ENCODE measurements at regions not wholly inside any gene's neighbourhood (a gene's known extent, or its start where the extent isn't known, plus 50 kb on each side); places are given as distances from the start of the nearest gene placed in this dataset.

- POLR2A ChIA-PET (ENCODE audit: unreplicated experiment), result no interaction called here
- TF ChIP-seq EZH2 (IDR thresholded peaks at IDR 0.05; ENCODE audit: low read length, unreplicated experiment) (no peak), EZH2phosphoT487 (IDR thresholded peaks at IDR 0.05; ENCODE audit: borderline replicate concordance, low read length) (no peak), CTCF (conservative IDR thresholded peaks at IDR 0.05; ENCODE audit: low read depth, low read length) (no peak)
- Histone ChIP-seq H3K4me2 (ENCODE audit: low read length) (no peak overlapping the region), H3K79me2 (ENCODE audit: low read length) (no peaks in the 10 kb centered on the region), H4K20me1 (ENCODE audit: low read length) (no peaks in the 10 kb centered on the region), H3K9me3 (ENCODE audit: low read length) (no peaks in the 10 kb centered on the region), H3K4me1 (ENCODE audit: insufficient read depth, low read length) (no peaks in the 10 kb centered on the region), H3K27ac (ENCODE audit: low read length) (no peak overlapping the region), H3K9me2 (replicated peaks; ENCODE audit: low read length) (no peaks in the 10 kb centered on the region), H3K9ac (ENCODE audit: low read length) (no peak overlapping the region), H2AFZ (ENCODE audit: low read length) (no peak overlapping the region), H3K27me3 (ENCODE audit: low read length) (peaks cover 49% of the 10 kb centered on the region), H3K36me3 (ENCODE audit: low read depth, low read length) (no peaks in the 10 kb centered on the region), H3F3A (ENCODE audit: low read length, unreplicated experiment) (no peaks in the 10 kb centered on the region), H3K4me3 (ENCODE audit: low read length) (no peak overlapping the region)
- ATAC-seq, result no peak
- intact Hi-C loops (cut with micrococcal nuclease), result no loop called here
- no TSS peak for BruUV-seq (replicated peaks)
- CTCF ChIA-PET, result no interaction called here
- no peak for DNase-seq
These were observed 164.4 kb upstream of the ITGA1 start for GRCh38 chr5:52623291-52623690.

GRCh38 chr5:52624291-52624690 is 163.4 kb upstream of the ITGA1 start:
- Histone ChIP-seq H3F3A (ENCODE audit: low read length, unreplicated experiment) (no peaks in the 10 kb centered on the region), H3K27ac (ENCODE audit: low read length) (no peak overlapping the region), H3K9ac (ENCODE audit: low read length) (no peak overlapping the region), H2AFZ (ENCODE audit: low read length) (no peak overlapping the region), H3K4me2 (ENCODE audit: low read length) (no peak overlapping the region), H3K4me1 (ENCODE audit: insufficient read depth, low read length) (no peaks in the 10 kb centered on the region), H3K36me3 (ENCODE audit: low read depth, low read length) (no peaks in the 10 kb centered on the region), H3K9me3 (ENCODE audit: low read length) (no peaks in the 10 kb centered on the region), H3K27me3 (ENCODE audit: low read length) (peaks cover 52% of the 10 kb centered on the region), H3K79me2 (ENCODE audit: low read length) (no peaks in the 10 kb centered on the region), H3K9me2 (replicated peaks; ENCODE audit: low read length) (no peaks in the 10 kb centered on the region), H4K20me1 (ENCODE audit: low read length) (no peaks in the 10 kb centered on the region), H3K4me3 (ENCODE audit: low read length) (no peak overlapping the region)
- DNase-seq (no peak), ATAC-seq (no peak)
- POLR2A ChIA-PET (ENCODE audit: unreplicated experiment), result no interaction called here
- intact Hi-C loops (cut with micrococcal nuclease), result no loop called here
- CTCF ChIA-PET, result no interaction called here
- no TSS peak for BruUV-seq (replicated peaks)
- TF ChIP-seq EZH2 (IDR thresholded peaks at IDR 0.05; ENCODE audit: low read length, unreplicated experiment), result no peak
- TF ChIP-seq EZH2phosphoT487 (IDR thresholded peaks at IDR 0.05; ENCODE audit: borderline replicate concordance, low read length), result no peak
- TF ChIP-seq CTCF (conservative IDR thresholded peaks at IDR 0.05; ENCODE audit: low read depth, low read length), result no peak

GRCh38 chr5:52626312-52626711 is 161.4 kb upstream of the ITGA1 start:
- Histone ChIP-seq H3K9me2 (replicated peaks; ENCODE audit: low read length) (no peaks in the 10 kb centered on the region), H4K20me1 (ENCODE audit: low read length) (no peaks in the 10 kb centered on the region), H3K36me3 (ENCODE audit: low read depth, low read length) (no peaks in the 10 kb centered on the region), H3F3A (ENCODE audit: low read length, unreplicated experiment) (no peaks in the 10 kb centered on the region), H3K27me3 (ENCODE audit: low read length) (peaks cover 36% of the 10 kb centered on the region), H3K4me2 (ENCODE audit: low read length) (no peak overlapping the region), H3K9me3 (ENCODE audit: low read length) (no peaks in the 10 kb centered on the region), H3K4me3 (ENCODE audit: low read length) (no peak overlapping the region), H3K4me1 (ENCODE audit: insufficient read depth, low read length) (no peaks in the 10 kb centered on the region), H3K9ac (ENCODE audit: low read length) (no peak overlapping the region), H3K79me2 (ENCODE audit: low read length) (no peaks in the 10 kb centered on the region), H3K27ac (ENCODE audit: low read length) (no peak overlapping the region), H2AFZ (ENCODE audit: low read length) (no peak overlapping the region)
- no peak for DNase-seq
- no peak for ATAC-seq
- POLR2A ChIA-PET (ENCODE audit: unreplicated experiment), result no interaction called here
- no peak for TF ChIP-seq CTCF (conservative IDR thresholded peaks at IDR 0.05; ENCODE audit: low read depth, low read length)
- TF ChIP-seq EZH2 (IDR thresholded peaks at IDR 0.05; ENCODE audit: low read length, unreplicated experiment), result no peak
- no peak for TF ChIP-seq EZH2phosphoT487 (IDR thresholded peaks at IDR 0.05; ENCODE audit: borderline replicate concordance, low read length)
- CTCF ChIA-PET, result no interaction called here
- BruUV-seq (replicated peaks), result no TSS peak
- intact Hi-C loops (cut with micrococcal nuclease), result no loop called here

Measured in PC-3 (cell line).